GM19395 (cell line): ENCODE measurements at regions not wholly inside any gene's neighbourhood (a gene's known extent, or its start where the extent isn't known, plus 50 kb on each side); places are given as distances from the start of the nearest gene placed in this dataset.
"Not testable (repeated sequence)": the region's sequence is repeated elsewhere in the genome, so short reads cannot be mapped to it uniquely, and the experiment has no call there.

ENCODE experiments used
- ATAC-seq: cut with Tn5 transposase; IDR thresholded peaks from one replicate; pipeline ENCODE4 v1.9.1; 2021; ENCODE audit warnings: mild to moderate bottlenecking, moderate library complexity; ENCODE audit not compliant: unreplicated experiment

DNA sequence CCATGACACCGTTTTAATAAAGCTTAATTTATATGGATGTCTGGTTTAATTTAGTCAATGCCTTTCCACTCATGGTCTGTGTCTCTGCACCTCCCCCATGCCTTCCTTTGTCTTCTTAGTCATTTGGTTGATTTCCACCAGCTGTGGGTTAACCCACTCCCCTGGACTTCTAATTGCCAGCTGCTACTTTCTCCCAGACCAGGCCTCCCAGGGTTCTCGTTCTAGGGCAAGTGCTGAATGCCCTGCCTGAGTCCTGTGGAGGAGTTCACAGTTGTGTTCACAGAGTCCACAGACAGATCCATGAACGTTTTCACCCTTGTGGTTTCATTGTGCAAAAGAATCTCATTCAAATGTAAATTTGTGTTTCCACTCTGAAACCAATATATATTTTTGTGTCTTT lies 243.4 kb downstream of the NUF2 start:
- no peak for ATAC-seq

DNA sequence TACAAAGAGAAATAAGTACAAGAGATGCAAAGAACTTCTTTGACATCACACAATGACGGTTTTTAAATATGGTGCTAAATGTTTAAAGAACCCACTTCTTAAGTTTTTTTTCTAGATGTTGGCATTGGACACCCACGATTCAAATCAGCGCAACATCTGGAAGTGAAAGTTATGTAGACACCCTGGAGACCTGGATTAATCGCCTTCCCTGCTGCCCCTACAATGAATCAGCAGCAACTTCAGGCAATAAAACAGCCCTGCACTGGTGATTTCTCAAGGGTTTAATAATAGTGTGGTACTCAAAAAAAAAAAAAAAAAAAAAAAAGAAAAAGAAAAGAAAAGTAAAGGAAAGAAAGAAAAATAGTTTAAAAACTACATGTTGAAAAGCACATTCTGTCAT lies 248.3 kb downstream of the NUF2 start:
- ATAC-seq = no peak

DNA sequence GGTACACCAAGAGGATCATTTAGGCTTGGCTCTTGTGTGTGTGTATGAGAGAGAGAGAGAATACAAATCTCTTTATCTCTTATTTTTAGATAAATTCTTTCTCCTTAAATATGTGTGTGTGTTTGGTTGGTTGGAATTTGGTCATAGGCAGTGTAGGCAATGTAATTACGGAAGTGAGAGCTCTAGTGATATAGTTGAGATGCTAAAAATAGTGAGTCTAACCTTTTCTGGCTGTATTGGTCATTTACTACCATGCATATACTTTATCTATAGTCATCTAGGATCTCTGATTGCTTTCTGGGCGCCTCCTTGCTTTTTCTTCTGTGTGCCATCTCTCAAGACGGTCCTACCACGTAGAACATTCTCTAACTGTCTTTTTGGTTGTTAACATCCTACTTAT lies 250.2 kb downstream of the NUF2 start:
- no peak for ATAC-seq

DNA sequence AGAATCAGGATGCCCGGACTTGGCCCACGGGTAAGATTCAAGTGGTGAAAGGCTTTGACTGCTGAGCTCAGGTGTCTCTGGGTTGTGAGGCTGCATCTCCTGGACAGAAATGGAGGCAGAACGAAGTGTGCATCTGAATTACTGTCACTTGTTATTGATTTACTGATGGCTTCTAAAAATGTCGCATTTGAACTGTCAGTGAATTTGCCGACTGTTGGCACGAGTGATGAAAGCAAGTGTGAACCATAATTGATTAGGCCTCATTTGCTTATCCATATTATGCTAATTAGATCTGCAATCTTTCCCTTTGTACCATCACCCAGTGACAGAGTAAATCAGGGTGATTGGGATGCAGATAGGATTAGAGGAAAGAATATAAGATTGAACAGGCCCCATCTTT lies 252.4 kb downstream of the NUF2 start:
- ATAC-seq = no peak

DNA sequence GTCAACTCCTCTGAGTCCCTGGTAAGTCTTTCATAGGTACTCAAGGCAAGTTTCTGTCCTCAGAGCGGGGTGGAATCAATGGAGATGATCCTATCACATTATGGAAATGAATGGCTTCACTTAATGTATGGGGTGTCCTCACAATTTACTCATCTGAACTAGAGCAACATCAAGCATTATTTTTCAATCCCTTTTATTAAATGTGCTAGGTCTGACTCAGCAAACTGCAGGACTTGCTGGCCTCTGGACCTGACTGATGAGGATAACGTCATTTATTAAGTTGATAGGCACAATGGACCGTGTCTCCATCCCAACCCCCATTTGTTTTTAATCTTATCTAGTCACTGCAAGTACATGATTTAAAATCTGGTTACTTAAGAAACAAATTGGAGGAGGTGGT lies 259.2 kb downstream of the NUF2 start:
- ATAC-seq = no peak

DNA sequence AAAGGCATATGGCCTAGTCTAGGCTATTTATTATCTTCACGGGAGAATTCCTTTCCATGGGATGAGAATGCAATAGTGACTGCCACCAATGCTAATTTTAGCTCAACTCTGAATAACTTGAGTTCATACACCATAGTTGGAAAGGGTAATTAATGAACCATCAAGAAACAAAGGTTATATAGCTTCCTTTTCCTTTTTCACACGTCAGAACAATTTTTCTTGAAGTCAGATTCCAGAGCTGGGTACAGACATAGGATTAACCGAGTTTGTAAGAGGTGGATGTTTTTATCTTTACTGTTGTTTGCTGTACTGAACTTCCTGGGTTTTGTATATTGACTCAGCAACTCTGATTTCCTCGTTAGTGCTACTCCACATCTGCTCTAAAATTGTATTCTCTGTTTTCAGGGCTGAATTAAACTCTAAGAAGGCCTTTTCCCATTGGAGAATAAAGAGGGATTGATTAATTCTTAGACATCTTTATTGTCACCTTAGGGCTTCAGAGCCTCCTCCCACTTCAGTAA lies 262.0 kb downstream of the NUF2 start:
- no peak for ATAC-seq

DNA sequence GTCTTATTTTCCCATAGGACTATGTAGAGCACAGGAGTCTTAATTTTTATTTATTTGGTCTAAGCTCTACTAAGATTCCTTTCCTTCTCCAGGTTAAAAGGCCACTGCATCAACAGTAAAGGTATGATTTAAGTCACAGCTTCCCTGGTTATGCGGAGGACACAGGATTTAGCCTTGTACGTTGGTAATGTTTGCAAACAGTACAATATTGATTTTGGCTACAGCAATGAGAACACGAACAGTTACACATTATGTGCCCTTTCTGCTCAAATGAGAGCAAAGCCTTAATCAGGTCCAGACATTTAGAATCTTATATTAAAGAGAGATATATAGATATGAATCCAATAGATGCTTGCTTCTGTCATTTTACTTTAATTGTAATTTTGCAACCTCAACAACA lies 264.0 kb downstream of the NUF2 start:
- ATAC-seq = no peak

DNA sequence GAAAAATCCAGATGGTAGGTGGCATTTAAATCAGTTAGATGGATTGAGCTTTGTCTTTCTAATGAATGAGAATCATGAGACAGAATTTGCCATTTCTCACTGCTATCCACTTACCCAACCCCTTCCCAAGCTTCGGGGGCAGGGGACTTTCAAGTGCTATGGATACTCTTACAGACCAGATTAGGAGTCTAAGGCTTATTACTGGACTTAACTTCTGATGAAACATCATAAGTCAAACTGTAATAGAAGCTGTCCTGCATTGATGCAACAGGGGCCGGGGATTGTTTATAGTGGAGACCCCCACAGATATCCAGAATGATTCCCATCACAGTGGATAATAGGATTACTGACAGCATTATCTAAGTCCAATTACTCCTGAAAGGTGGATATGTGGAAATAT lies 267.0 kb downstream of the NUF2 start:
- ATAC-seq = no peak

DNA sequence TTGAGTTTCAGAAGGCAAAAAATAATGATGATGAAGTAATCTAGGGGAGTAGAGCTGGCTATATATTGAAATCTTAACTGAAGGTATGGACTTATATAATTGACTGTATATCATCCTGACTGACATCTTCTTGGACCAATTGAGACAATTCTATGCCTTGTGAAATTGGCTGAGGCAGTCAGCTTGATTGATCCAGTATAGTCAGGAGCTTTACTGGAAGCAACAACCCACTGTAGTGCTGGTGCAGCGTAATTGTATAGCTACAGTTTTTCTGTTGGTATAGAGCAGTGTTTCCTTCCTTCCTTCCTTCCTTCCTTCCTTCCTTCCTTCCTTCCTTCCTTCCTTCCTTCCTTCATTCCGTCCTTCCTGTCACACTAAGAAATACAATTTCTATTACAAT lies 268.0 kb downstream of the NUF2 start:
- ATAC-seq = no peak

DNA sequence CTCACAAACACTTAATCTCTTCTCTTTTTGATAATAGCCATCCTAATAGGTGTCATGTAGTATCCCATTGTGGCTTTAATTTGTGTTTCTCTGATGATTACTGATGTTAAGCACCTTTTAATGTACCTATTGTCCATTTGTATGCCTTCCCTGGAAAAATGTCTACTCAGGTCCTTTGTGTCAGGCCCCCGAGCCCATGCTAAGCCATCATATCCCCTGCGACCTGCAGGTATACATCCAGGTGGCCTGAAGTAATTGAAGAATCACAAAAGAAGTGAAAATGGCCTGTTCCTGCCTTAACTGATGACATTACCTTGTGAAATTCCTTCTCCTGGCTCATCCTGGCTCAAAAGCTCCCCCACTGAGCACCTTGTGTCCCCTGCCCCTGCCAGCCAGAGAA lies 269.4 kb downstream of the NUF2 start:
- not testable (repeated sequence) for ATAC-seq

DNA sequence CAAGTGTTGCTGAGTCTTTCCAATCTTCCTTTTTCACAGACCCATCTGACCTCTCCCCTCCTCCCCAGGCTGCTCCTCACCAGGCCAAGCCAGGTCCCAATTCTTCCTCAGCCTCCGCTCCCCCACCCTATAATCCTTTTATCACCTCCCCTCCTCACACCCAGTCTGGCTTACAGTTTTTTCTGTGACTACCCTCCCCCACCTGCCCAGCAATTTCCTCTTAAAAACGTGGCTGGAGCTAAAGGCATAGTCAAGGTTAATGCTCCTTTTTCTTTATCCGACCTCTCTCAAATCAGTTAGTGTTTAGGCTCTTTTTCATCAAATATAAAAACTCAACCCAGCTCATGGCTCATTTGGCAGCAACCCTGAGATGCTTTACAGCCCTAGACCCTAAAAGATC lies 270.9 kb downstream of the NUF2 start:
- ATAC-seq = not testable (repeated sequence)

DNA sequence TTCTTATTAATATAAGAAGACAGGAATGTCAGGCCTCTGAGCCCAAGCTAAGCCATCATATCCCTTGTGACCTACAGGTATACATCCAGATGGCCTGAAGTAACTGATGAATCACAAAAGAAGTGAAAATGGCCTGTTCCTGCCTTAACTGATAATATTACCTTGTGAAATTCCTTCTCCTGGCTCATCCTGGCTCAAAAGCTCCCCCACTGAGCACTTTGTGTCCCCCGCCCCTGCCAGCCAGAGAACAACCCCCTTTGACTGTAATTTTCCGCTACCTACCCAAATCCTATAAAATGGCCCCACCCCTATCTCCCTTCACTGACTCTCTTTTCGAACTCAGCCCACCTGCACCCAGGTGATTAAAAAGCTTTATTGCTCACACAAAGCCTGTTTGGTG lies 274.4 kb downstream of the NUF2 start:
- not testable (repeated sequence) for ATAC-seq

DNA sequence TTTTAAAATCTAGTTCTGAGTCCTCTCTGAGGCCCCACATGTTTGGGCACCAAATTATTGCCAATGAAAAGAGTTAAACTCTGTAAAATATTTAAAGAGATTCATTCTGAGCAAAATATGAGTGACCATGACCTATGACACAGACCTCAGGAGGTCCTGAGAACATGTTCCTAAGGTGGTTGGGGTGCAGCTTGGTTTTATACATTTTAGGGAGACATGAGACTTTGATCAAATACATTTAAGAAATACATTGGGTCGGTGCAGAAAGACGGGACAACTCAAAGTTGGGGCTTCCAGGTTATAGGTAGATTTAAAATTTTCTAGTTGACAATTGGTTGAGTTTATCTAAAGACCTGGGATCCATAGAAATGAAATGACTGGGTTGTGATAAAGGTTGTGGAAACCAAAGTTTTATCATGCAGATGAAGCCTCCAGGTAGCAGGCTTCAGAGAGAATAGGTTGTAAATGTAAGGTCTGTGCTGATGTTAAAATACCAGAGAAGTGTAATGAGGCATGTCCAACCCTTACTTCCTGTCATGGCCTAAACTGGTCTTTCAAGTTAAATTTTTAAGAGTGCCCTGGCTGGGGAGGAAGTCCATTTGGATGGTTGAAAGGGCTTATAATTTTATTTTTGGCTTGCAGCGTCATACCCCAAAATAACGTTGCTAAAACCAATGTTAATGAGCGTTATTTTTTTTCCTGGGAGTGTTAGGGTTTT lies 274.9 kb downstream of the NUF2 start:
- no peak for ATAC-seq

DNA sequence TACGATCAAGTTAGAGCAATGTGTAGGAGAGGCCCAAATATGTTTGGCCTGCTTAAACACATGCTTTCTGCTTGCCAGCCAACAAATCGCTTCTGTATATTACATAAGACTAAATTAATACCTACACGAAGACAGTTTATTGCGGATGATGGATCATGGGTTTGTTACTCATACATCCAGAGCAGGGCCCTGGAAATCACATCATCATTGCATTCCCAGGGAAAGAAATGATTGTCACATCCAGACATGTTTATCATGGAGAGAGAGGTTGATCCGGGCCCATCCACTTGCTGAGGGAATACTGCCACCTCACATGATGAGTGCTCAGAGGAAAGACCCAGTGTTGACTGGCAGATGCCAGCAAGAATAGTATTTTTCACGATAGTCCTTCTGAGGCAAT lies 282.6 kb downstream of the NUF2 start:
- no peak for ATAC-seq

DNA sequence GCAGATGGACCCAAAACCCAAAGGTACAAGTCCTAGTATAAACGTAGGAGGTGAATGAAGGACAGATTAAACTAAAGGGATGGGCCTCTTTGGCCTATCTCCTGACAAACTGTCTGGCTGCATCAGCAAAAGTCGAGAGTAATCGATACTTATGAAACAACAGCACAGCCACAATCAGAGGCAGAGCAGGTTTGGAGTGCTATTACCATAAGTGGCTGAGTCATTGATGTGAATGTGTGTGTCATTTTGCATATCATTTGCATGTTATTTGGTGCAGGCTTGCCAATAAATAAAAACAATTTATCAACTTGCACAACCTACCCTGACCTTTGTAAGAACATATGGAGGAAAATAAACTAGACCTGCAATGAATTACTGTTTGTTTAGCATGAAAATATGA lies 283.1 kb downstream of the NUF2 start:
- no peak for ATAC-seq

DNA sequence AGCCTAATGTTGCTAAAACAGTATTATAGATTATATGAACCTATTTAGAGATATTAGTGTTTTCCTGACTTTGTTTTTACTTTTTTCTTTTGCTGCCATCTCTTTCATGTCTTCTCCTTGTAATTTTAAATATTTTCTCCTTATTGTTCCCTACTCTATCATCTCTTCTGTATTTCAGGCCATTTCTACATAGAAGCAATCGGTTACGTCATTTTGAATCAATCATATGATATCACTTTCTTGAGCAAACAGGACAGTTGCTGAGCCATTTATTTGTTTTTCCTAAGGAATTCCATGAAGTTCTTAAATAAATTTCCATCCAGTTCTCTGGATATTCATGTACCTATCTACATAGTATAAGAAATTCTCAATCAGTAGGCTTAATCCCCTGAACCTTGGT lies 287.2 kb downstream of the NUF2 start:
- ATAC-seq = no peak

DNA sequence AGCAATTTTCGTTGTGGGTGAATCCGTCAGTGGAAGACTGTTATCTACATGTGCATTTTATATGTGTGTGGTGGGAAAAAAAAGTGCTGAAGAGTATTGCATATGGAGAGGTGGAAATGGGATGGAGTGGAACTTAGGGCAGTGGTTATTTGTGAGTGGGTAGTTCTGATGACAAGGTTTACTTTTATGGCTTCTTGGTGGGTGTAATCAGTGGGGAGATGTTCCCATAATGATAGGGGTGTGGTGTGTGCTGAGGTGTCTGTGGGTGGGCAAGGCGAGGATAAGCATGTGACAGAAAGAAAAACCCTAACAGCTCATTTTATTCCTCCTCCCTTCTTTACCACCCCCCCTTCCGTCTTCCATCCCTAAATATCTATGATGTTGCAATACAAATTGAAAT lies 288.1 kb downstream of the NUF2 start:
- ATAC-seq = no peak

DNA sequence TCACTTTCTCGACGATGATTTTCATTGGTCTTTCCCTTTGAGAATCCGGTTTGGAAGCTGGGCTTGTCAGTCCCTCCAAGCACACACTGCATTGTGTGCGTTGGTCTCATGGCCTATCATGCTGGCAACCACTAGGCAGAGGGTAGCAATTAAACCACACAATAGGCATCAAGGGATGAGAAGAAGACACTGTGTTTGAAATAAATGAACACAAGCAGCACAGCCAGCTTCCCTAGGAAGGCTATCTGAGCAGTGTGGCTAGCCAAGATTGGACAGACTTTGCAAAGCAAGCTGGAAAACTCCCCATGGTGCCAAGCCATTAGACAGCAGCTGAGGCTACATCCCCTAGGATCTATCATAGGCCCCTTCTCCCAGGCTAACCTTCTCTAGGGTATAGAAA lies 288.7 kb downstream of the NUF2 start:
- ATAC-seq = no peak

DNA sequence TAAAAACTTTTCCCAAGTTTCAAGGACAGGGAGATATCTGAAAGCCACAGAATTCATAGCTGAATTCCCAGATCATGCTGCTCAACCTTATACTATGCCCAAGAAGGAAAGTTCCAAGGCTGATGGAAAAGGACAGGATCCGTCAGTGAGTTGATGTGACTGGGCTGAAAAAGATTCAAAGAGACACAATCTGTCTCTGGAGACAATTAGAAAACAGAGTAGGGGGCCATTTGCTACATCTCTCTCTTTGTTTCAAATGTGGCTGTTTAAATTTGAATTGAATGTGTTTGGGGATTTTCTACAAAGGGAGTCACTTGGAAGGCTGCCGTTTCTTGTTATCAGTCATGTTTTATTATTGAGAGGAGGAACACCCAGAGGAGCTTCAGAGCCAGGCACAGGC lies 292.6 kb downstream of the NUF2 start:
- ATAC-seq = no peak

DNA sequence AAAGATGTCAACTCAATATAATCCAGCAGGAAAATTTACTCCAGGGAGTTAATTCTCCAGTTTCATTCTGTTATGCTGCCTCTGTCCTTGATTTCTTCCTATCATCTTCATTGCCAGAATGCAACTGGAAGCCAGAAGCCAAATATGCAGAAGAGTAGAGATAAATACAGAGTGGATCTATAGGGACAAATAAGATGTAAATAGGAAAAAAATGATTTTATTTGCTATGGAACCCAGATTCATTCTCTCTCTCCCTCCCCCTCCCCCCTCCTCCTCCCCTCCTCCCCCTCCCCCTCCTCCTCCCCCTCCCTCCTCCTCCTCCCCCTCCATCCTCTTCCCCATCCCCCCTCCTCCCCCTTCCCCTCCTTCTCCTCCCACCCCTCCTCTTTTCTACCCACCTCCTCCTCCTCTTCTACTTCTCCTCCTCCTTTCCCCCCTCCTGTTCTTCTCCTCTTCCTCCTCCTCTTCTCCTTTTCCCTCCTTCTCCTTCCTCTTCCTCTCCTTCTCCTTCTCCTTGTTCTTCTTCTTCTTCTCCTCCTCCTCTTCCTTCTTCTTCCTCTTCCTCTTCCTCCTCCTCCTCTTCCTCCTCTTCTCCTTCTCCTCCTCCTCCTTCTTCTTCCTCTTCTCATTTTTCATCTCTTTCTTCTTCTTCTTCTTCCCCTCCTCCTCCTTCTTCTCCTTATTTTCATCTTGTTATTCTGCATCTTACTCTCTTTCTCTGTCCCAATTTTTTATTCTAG lies 306.4 kb downstream of the NUF2 start:
- no peak for ATAC-seq

DNA sequence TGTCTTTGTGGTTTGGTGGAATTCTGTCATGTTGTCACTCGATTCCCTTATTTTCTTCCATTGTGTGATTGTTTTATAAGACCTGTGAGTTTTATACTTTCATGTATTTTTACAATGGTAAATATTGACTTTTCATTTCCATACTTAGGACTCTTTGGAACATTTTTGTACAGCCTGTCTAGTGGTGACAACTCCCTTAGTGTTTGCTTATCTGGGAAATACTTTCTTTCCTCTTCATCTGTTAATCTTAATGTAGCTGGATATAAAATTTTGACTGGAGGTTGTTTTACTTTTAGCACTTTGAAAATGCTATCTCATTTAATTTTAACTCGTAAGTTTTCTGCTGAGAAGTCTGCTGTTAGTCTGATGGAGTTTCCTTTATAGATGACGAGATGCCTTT lies 310.5 kb downstream of the NUF2 start:
- no peak for ATAC-seq

DNA sequence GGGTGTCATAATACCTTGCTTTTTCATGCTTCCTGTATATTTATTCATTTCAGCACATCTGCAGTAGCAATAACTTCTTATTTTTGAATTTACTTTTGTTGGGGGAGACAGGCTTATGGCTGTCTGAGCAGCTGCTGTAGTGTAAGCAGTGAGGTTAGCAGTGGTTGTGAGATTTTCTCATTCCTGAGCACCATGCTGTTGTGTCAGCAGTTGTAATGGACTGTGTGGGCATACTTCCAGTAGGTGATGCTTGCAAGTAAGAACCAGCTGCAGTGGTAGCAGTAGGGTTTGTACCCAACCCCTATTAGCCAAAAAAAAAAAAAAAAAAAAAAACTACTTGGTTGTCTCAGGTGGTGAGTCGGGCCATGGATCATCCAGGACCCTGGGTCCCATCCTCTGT lies 311.6 kb downstream of the NUF2 start:
- no peak for ATAC-seq

DNA sequence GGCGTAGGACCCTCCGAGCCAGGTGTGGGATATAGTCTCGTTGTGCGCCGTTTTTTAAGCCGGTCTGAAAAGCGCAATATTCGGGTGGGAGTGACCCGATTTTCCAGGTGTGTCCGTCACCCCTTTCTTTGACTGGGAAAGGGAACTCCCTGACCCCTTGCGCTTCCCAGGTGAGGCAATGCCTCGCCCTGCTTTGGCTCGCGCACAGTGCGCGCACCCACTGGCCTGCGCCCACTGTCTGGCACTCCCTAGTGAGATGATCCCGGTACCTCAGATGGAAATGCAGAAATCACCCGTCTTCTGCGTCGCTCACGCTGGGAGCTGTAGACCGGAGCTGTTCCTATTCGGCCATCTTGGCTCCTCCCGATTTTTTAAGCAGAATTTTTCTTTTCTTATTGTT lies 323.9 kb downstream of the NUF2 start:
- not testable (repeated sequence) for ATAC-seq
